GM21576 (cell line): ENCODE measurements at regions not wholly inside any gene's neighbourhood (a gene's known extent, or its start where the extent isn't known, plus 50 kb on each side); places are given as distances from the start of the nearest gene placed in this dataset.
"Not testable (repeated sequence)": the region's sequence is repeated elsewhere in the genome, so short reads cannot be mapped to it uniquely, and the experiment has no call there.

Experiments used
- ATAC-seq: cut with Tn5 transposase; IDR thresholded peaks from one replicate; pipeline ENCODE4 v1.9.1; 2021; ENCODE audit warnings: mild to moderate bottlenecking, moderate library complexity; ENCODE audit not compliant: unreplicated experiment

DNA sequence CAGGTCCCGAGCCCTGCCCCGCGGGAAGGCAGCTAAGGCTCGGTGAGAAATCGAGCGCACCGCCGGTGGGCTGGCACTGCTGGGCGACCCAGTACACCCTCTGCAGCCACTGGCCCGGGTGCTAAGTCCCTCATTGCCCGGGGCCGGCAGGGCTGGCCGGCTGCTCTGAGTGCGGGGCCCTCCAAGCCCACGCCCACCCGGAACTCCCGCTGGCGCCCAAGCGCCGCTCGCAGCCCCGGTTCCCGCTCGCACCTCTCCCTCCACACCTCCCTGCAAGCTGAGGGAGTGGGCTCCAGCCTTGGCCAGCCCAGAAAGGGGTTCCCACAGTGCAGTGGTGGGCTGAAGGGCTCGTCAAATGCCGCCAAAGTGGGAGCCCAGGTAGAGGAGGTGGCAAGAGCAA, 63.2 kb upstream of the IER3 start:
- not testable (repeated sequence) for ATAC-seq

DNA sequence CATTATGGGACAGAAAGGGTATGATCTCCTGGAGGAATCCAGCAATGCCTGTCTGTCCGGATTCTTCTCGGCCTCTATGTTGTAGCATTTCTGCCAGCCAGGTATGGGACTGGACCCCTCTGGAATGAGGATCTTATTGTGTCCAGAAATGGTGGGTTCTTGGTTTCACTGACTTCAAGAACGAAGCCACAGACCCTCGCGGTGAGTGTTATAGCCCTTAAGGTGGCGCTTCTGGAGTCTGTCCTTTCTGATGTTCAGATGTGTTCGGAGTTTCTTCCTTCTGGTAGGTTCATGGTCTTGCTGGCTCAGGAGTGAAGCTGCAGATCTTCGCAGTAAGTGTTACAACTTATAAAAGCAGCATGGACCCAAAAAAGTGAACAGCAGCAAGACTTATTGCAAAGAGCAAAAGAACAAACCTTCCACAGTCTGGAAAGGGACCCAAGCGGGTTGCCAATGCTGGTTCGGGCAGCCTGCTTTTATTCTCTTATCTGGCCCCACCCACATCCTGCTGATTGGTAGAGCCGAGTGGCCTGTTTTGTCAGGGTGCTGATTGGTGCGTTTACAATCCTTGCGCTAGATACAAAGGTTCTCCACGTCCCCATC, 62.3 kb upstream of the IER3 start:
- ATAC-seq = no peak

DNA sequence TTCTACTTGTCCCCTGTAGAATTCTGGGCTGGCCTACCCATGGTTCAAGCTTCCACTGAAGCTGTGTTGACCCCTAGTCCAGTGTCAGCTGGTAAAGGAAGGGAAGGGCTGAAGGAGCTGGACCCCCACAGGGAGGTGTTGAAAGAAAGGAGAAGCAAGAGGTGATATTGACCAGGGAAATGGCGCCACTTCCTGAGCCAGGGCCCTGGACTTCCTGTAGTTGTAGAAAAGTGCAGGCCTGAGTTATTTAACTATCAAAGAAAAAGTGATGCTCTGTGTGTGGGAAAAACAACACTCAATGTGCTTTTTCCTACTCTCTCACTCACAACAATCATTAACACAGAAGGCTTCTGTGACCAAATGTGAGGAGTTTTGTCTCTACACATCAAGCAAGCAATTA, 60.0 kb upstream of the IER3 start:
- ATAC-seq = no peak

DNA sequence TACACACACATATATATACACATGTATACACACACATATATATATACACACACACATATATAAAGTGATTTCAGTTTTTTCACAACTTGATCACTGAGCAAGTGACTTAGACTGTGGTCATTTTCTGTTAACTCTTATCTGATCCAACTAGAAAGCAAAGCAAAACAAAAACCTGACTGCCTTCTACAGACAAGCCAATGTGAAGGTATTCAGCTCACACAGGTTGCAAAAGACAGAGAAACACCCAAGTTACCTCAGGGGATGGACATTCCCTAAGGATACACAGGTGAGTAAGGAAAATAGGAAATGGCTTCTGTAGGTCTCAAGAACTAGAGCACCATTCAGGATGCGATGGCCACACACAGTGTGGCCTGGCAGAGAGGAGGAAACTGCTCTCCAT, 58.4 kb upstream of the IER3 start:
- no peak for ATAC-seq

DNA sequence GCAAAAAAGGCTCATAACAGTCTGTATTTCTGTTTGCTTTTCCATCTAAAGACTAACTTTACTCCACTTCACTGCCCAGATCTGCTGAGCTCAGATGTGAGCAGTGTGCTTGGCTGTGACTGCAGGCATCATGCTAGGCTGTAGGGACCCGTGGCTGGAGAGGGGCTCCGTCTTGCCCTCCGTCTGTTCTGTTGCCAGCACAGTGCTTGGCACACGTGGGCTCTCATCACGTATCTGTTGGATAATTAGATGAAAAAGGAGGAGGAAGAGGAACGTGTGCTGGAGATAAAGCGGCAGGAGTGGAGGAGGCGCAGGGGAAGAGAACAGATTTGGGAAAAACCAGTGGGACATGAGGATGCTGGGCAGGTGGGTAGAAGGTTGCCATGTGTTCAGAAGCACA, 57.6 kb upstream of the IER3 start:
- no peak for ATAC-seq

DNA sequence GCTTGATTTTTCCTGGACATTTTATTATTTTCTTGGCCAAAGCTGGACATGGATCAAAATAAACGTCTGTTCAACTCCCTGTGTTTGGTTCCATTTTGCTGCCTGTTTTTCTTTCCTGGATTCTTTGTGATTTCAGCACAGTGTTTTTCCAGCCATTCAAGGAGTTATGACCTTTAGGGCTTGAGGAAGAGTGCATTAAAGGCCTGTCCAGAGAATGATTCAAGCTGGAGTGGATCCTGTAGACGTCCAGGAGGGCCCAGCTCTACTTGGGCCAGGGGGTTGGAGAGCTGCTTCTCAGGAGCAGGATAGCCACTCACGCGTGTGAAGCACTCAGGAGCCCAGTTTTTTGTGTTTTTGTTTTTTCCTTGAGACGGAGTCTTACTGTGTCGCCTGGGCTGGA, 56.5 kb upstream of the IER3 start:
- ATAC-seq = no peak

DNA sequence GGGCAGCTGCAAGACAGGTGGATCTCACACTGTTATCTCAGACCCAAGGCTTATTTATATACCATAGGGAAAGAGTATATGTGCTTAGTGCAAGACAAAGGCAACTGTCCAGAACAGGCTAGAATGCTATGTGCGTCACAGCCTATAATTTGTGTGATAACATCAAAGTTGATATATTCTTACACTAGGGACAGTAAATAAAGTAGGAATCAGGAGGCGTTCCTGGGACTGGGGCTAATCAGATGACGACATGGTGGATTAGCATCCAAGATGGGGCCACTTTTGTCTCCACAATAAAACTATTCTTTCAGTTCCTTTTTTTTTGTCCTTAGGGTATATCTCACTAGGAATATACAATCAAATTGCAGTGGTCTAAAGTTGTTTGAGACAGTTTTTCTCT, 54.9 kb upstream of the IER3 start:
- no peak for ATAC-seq

DNA sequence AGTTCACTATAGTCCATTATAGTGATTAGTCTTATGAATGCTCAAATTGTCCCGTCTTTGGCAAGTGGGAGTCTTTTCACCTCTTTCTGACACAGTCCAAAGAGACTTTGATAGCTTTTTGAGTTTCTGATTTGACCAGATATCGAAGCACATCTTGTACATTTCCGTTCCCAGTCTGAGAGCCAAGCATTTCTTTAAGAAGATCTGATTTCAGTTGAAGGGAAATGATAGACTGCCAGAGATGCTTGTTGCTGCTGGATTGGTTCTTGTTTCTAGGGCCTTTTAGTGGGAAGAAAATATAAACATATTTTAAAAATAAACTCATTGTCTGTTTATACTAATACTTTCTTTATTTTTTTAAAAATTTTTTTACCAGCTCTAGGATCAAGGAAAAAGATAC, 54.1 kb upstream of the IER3 start:
- ATAC-seq = no peak

DNA sequence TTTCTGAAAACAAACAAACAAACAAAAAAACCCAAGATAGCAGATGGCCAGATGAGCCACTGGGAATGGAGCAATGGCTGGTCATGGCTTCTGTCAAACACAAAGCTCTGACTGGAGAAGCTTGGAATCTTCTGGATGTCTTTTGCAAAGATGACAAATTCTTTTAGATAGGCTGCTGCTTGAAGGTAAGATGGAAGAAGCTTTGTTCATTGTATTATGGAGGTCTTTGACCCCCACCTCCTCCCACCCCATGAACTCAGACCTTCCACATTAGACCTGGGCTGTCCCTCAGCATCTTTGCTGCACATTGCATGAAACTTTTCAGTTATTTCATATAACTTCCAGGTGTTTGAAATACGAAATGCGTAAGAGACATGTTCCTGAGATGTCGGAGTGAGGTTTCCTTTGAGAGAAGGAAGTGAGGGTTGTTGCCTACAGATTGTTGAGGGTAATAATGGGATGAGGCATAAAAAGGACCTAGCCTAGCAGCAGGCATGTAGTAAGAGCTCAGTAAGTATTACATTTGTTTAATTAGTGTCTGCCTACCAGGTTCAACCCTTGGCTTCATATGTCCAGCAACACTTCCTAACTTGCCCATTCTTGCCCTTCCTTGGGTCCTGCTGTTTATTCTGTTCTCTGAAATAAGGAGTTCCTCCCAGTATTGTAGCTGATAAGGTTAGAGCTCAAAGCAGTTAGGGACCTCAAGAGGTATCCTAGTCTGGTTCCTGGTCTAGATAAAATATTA, 51.4 kb upstream of the IER3 start:
- ATAC-seq = no peak
